SK-N-SH treated with all-trans-retinoic acid at 6 μM for 48 hours (cell line): ENCODE measurements at regions not wholly inside any gene's neighbourhood (a gene's known extent, or its start where the extent isn't known, plus 50 kb on each side); places are given as distances from the start of the nearest gene placed in this dataset.
A peak's percentile ranks its signal among the peaks of the same experiment; 100 is the strongest.

Source experiments
- ATAC-seq: fragments of 200-7000 bp; cut with Tn5 transposase; 3 replicates; pipeline ENCODE4 v1.9.1; 2020; ENCODE audit warnings: mild to moderate bottlenecking, moderate library complexity
- ARNTL ChIP-seq: fragments of 450-650 bp; formaldehyde crosslinking; IDR thresholded peaks from 2 replicates; pipeline ENCODE4 v1.5.0; 2020; ENCODE audit warnings: low read depth, mild to moderate bottlenecking, moderate library complexity, borderline replicate concordance
- CREB5 ChIP-seq: fragments of 250-450 bp; sonication (Bioruptor Pico); IDR thresholded peaks from 2 replicates; pipeline ENCODE4 v1.5.1; 2020; ENCODE audit warnings: low read depth, mild to moderate bottlenecking, moderate library complexity
- CSDC2 ChIP-seq: fragments of 250-450 bp; sonication (Bioruptor Pico); IDR thresholded peaks from 2 replicates; pipeline ENCODE4 v1.5.0; 2020; ENCODE audit warnings: mild to moderate bottlenecking, moderate library complexity
- CSRNP3 ChIP-seq: fragments of 250-450 bp; sonication (Bioruptor Pico); IDR thresholded peaks from 2 replicates; pipeline ENCODE4 v1.5.1; 2021; ENCODE audit warnings: mild to moderate bottlenecking, moderate library complexity
- GLIS3 ChIP-seq: fragments of 250-450 bp; sonication (Bioruptor Pico); IDR thresholded peaks from 2 replicates; pipeline ENCODE4 v1.5.0; 2020; ENCODE audit warnings: mild to moderate bottlenecking, moderate library complexity
- PATZ1 ChIP-seq: fragments of 250-450 bp; sonication (Bioruptor Pico); IDR thresholded peaks from 2 replicates; pipeline ENCODE4 v1.8.0; 2020; ENCODE audit warnings: mild to moderate bottlenecking, moderate library complexity, borderline replicate concordance
- POU6F1 ChIP-seq: fragments of 250-450 bp; sonication (Bioruptor Pico); IDR thresholded peaks from 2 replicates; pipeline ENCODE4 v1.8.0; 2021; ENCODE audit warnings: low read depth, mild to moderate bottlenecking, moderate library complexity, borderline replicate concordance
- PPARA ChIP-seq: fragments of 250-450 bp; sonication (Bioruptor Pico); IDR thresholded peaks from 2 replicates; pipeline ENCODE4 v1.5.0; 2020; ENCODE audit warnings: mild to moderate bottlenecking, borderline replicate concordance
- RARB ChIP-seq: fragments of 250-450 bp; sonication (Bioruptor Pico); IDR thresholded peaks from 2 replicates; pipeline ENCODE4 v1.8.0; 2021; ENCODE audit warnings: mild to moderate bottlenecking, moderate library complexity
- SNAI2 ChIP-seq: fragments of 250-450 bp; sonication (Bioruptor Pico); IDR thresholded peaks from 2 replicates; pipeline ENCODE4 v1.5.0; 2020; ENCODE audit warnings: mild to moderate bottlenecking, moderate library complexity
- TCF4 ChIP-seq: fragments of 250-450 bp; sonication (Bioruptor Pico); IDR thresholded peaks from 2 replicates; pipeline ENCODE4 v1.8.0; 2021; ENCODE audit warnings: mild to moderate bottlenecking, moderate library complexity, borderline replicate concordance
- TOX ChIP-seq: fragments of 250-450 bp; sonication (Bioruptor Pico); IDR thresholded peaks from 2 replicates; pipeline ENCODE4 v1.8.0; 2021; ENCODE audit warnings: mild to moderate bottlenecking, moderate library complexity, borderline replicate concordance
- TSHZ2 ChIP-seq: fragments of 250-450 bp; sonication (Bioruptor Pico); IDR thresholded peaks from 2 replicates; pipeline ENCODE4 v1.5.0; 2020; ENCODE audit warnings: mild to moderate bottlenecking, moderate library complexity
- ZC3H10 ChIP-seq: fragments of 250-450 bp; sonication (Bioruptor Pico); IDR thresholded peaks from 2 replicates; pipeline ENCODE4 v1.5.1; 2021; ENCODE audit warnings: mild to moderate bottlenecking, moderate library complexity
- ZFP3 ChIP-seq: fragments of 250-450 bp; sonication (Bioruptor Pico); IDR thresholded peaks from 2 replicates; pipeline ENCODE4 v1.5.0; 2020; ENCODE audit warnings: mild to moderate bottlenecking, moderate library complexity
- ZFP30 ChIP-seq: fragments of 450-650 bp; formaldehyde crosslinking; IDR thresholded peaks from 2 replicates; pipeline ENCODE4 v1.5.0; 2022; ENCODE audit warnings: mild to moderate bottlenecking, moderate library complexity
- ZNF565 ChIP-seq: fragments of 450-650 bp; formaldehyde crosslinking; conservative IDR thresholded peaks from 2 replicates; pipeline ENCODE4 v1.5.0; 2020; ENCODE audit warnings: low read depth, mild to moderate bottlenecking, moderate library complexity
- ZNF8 ChIP-seq: fragments of 450-650 bp; formaldehyde crosslinking; IDR thresholded peaks from 2 replicates; pipeline ENCODE4 v1.5.0; 2020; ENCODE audit warnings: mild to moderate bottlenecking, moderate library complexity

- TF ChIP-seq ZC3H10 = no peak
- no peak for TF ChIP-seq CREB5 (CRISPR knock-in tag)
- no peak for TF ChIP-seq TCF4 (CRISPR knock-in tag)
- no peak for TF ChIP-seq TOX
- no peak for TF ChIP-seq SNAI2
- no peak for TF ChIP-seq PATZ1 (CRISPR knock-in tag)
- TF ChIP-seq ZNF8 (CRISPR knock-in tag) = no peak
- TF ChIP-seq CSRNP3 (CRISPR knock-in tag) = no peak
- no peak for TF ChIP-seq GLIS3
- TF ChIP-seq POU6F1 (CRISPR knock-in tag) = no peak
- no peak for ATAC-seq
Observed at GRCh38 chr12:88272456-88272855, 130.3 kb downstream of the TMTC3 start.

GRCh38 chr12:88273450-88273849 is 131.3 kb downstream of the TMTC3 start:
- no peak for TF ChIP-seq PPARA
- no peak for TF ChIP-seq ZNF565 (CRISPR knock-in tag)
- TF ChIP-seq ZNF8 (CRISPR knock-in tag) = no peak
- TF ChIP-seq PATZ1 (CRISPR knock-in tag) = no peak
- no peak for TF ChIP-seq CSDC2 (CRISPR knock-in tag)
- TF ChIP-seq TOX = no peak
- TF ChIP-seq ARNTL (CRISPR knock-in tag) = no peak
- no peak for TF ChIP-seq ZFP3 (CRISPR knock-in tag)
- TF ChIP-seq CSRNP3 (CRISPR knock-in tag) = no peak
- TF ChIP-seq ZFP30 (CRISPR knock-in tag) = no peak
- no peak for ATAC-seq

- no peak for TF ChIP-seq RARB (CRISPR knock-in tag)
- ATAC-seq = no peak
Observed at GRCh38 chr12:88273875-88274274, 131.8 kb downstream of the TMTC3 start.

- ATAC-seq = peak; percentile 67
- TF ChIP-seq TCF4 (CRISPR knock-in tag) = no peak
- TF ChIP-seq CREB5 (CRISPR knock-in tag) = no peak
- no peak for TF ChIP-seq CSRNP3 (CRISPR knock-in tag)
- no peak for TF ChIP-seq ZNF565 (CRISPR knock-in tag)
- peak; percentile 55; the same call in 1 of the 2 replicates for TF ChIP-seq TOX
- no peak for TF ChIP-seq ZFP3 (CRISPR knock-in tag)
- no peak for TF ChIP-seq PPARA
- TF ChIP-seq ARNTL (CRISPR knock-in tag) = no peak
- TF ChIP-seq RARB (CRISPR knock-in tag) = no peak
- TF ChIP-seq TSHZ2 (CRISPR knock-in tag) = no peak
Observed at GRCh38 chr12:88291498-88292131, 149.5 kb downstream of the TMTC3 start.
